Smooth muscle cell (in vitro differentiated cells): ENCODE measurements at regions not wholly inside any gene's neighbourhood (a gene's known extent, or its start where the extent isn't known, plus 50 kb on each side); places are given as distances from the start of the nearest gene placed in this dataset.

ENCODE experiments used
- DNase-seq: peaks from one replicate; lab custom pipeline; 2025; ENCODE audit not compliant: unreplicated experiment; lab: John Stamatoyannopoulos, UW
- H2AFZ ChIP-seq: fragments of 200-600 bp; sonication (generic); 2 replicates; pipeline ENCODE4 v1.6.0; 2016; ENCODE audit warnings: antibody characterized with exemption, low read depth, mild to moderate bottlenecking
- H3F3A ChIP-seq: fragments of 200-600 bp; sonication (generic); 2 replicates; pipeline ENCODE4 v1.6.0; 2017; ENCODE audit warnings: antibody characterized with exemption, low read depth
- H3K27ac ChIP-seq: fragments of 200-600 bp; sonication (generic); 2 replicates; pipeline ENCODE4 v1.5.1; 2016; ENCODE audit warnings: low read depth, mild to moderate bottlenecking
- H3K27me3 ChIP-seq: fragments of 200-600 bp; sonication (generic); 2 replicates; pipeline ENCODE4 v1.6.1; 2016; ENCODE audit warnings: low read depth, mild to moderate bottlenecking
- H3K36me3 ChIP-seq: fragments of 200-600 bp; sonication (generic); 2 replicates; pipeline ENCODE4 v1.5.1; 2016; ENCODE audit warnings: low read depth
- H3K4me1 ChIP-seq: fragments of 200-600 bp; sonication (generic); 2 replicates; pipeline ENCODE4 v1.5.1; 2016; ENCODE audit warnings: low read depth
- H3K4me2 ChIP-seq: fragments of 200-600 bp; sonication (generic); 2 replicates; pipeline ENCODE4 v1.6.0; 2016; ENCODE audit warnings: mild to moderate bottlenecking
- H3K4me3 ChIP-seq: fragments of 200-600 bp; sonication (generic); 2 replicates; pipeline ENCODE4 v1.5.1; 2016; ENCODE audit warnings: mild to moderate bottlenecking
- H3K79me2 ChIP-seq: fragments of 200-600 bp; sonication (generic); 2 replicates; pipeline ENCODE4 v1.6.0; 2016; ENCODE audit warnings: low read depth, mild to moderate bottlenecking
- H3K9ac ChIP-seq: fragments of 200-600 bp; sonication (generic); 2 replicates; pipeline ENCODE4 v1.6.0; 2016; ENCODE audit warnings: low read depth
- H3K9me3 ChIP-seq: fragments of 200-600 bp; sonication (generic); replicated peaks from 2 replicates; pipeline ENCODE4 v1.5.1; 2016; ENCODE audit warnings: low read depth
- H4K20me1 ChIP-seq: fragments of 200-600 bp; sonication (generic); 2 replicates; pipeline ENCODE4 v1.6.0; 2016; ENCODE audit warnings: low read depth
- CTCF ChIP-seq: fragments of 200-600 bp; sonication (generic); IDR thresholded peaks from 2 replicates; pipeline ENCODE4 v1.5.1; 2017; ENCODE audit warnings: borderline replicate concordance, mild to moderate bottlenecking, antibody characterized with exemption; ENCODE audit not compliant: insufficient read depth, poor library complexity, severe bottlenecking
- WGBS: methylation state at CpG from one replicate; pipeline ENCODE4 v1.1.7; 2016; ENCODE audit warnings: low lambda C conversion rate; 5-methylcytosine and 5-hydroxymethylcytosine counted together

- H3K27me3 ChIP-seq: no peaks in the 10 kb centered on the region
- TF ChIP-seq CTCF: no peak
- WGBS: 56% methylated on average over 6 of the region's 6 CpGs
- no peaks in the 10 kb centered on the region for H4K20me1 ChIP-seq
- H3K4me2 ChIP-seq: peak overlapping the region; percentile 59
- peak overlapping the region; percentile 70 for H2AFZ ChIP-seq
- H3K9me3 ChIP-seq: no peaks in the 10 kb centered on the region
- peaks cover 37% of the 10 kb centered on the region for H3F3A ChIP-seq
- no peaks in the 10 kb centered on the region for H3K36me3 ChIP-seq
- peak overlapping the region; percentile 88 for H3K27ac ChIP-seq
- H3K4me1 ChIP-seq: peaks cover 17% of the 10 kb centered on the region
- H3K79me2 ChIP-seq: no peaks in the 10 kb centered on the region
- H3K4me3 ChIP-seq: no peak overlapping the region
- DNase-seq: no peak
- peak overlapping the region; percentile 64 for H3K9ac ChIP-seq
Measured at GRCh38 chr18:75800331-75800648, 372.8 kb upstream of the SMIM21 start.

- no peak for DNase-seq
- Histone ChIP-seq H3K4me1 (peaks cover 17% of the 10 kb centered on the region), H3K79me2 (no peaks in the 10 kb centered on the region), H3K27me3 (no peaks in the 10 kb centered on the region), H3K27ac (peak overlapping the region; percentile 88), H3K9ac (peak overlapping the region; percentile 64), H3K4me2 (peak overlapping the region; percentile 59), H3K36me3 (no peaks in the 10 kb centered on the region), H3K9me3 (no peaks in the 10 kb centered on the region), H4K20me1 (no peaks in the 10 kb centered on the region), H2AFZ (peak overlapping the region; percentile 70), H3K4me3 (no peak overlapping the region), H3F3A (peaks cover 37% of the 10 kb centered on the region)
- no peak for TF ChIP-seq CTCF
- 25% methylated on average over 10 of the region's 10 CpGs for WGBS
Measured at GRCh38 chr18:75799449-75800330, 372.2 kb upstream of the SMIM21 start.

GRCh38 chr18:75797046-75797445 lies 369.5 kb upstream of the SMIM21 start:
- 53% methylated on average over 1 of the region's 1 CpG for WGBS
- Histone ChIP-seq H3K27me3 (no peaks in the 10 kb centered on the region), H3K4me1 (peaks cover 17% of the 10 kb centered on the region), H3K9me3 (no peaks in the 10 kb centered on the region), H3K4me3 (no peak overlapping the region), H3K9ac (no peak overlapping the region), H3K79me2 (no peaks in the 10 kb centered on the region), H3K4me2 (no peak overlapping the region), H2AFZ (no peak overlapping the region), H4K20me1 (no peaks in the 10 kb centered on the region), H3F3A (peaks cover 29% of the 10 kb centered on the region), H3K27ac (no peak overlapping the region), H3K36me3 (no peaks in the 10 kb centered on the region)
- TF ChIP-seq CTCF: no peak
- no peak for DNase-seq

- WGBS: 93% methylated on average over 2 of the region's 2 CpGs
- no peaks in the 10 kb centered on the region for H4K20me1 ChIP-seq
- TF ChIP-seq CTCF: no peak
- H3K4me3 ChIP-seq: no peak overlapping the region
- H3K79me2 ChIP-seq: no peaks in the 10 kb centered on the region
- no peaks in the 10 kb centered on the region for H3F3A ChIP-seq
- H3K4me2 ChIP-seq: no peak overlapping the region
- no peak overlapping the region for H3K9ac ChIP-seq
- H3K27me3 ChIP-seq: no peaks in the 10 kb centered on the region
- H3K9me3 ChIP-seq: no peaks in the 10 kb centered on the region
- DNase-seq: no peak
- no peaks in the 10 kb centered on the region for H3K36me3 ChIP-seq
- H3K27ac ChIP-seq: no peak overlapping the region
- no peak overlapping the region for H2AFZ ChIP-seq
- no peaks in the 10 kb centered on the region for H3K4me1 ChIP-seq
Measured at GRCh38 chr18:75790796-75791195, 363.3 kb upstream of the SMIM21 start.
